HG02981 (cell line): ENCODE measurements at regions not wholly inside any gene's neighbourhood (a gene's known extent, or its start where the extent isn't known, plus 50 kb on each side); places are given as distances from the start of the nearest gene placed in this dataset.

Source experiments
- ATAC-seq: cut with Tn5 transposase; IDR thresholded peaks from one replicate; pipeline ENCODE4 v1.9.1; 2021; ENCODE audit warnings: mild to moderate bottlenecking, moderate library complexity; ENCODE audit not compliant: unreplicated experiment

GRCh38 chr5:73231246-73231778, 58.3 kb downstream of the TMEM174 start:
- no peak for ATAC-seq

DNA sequence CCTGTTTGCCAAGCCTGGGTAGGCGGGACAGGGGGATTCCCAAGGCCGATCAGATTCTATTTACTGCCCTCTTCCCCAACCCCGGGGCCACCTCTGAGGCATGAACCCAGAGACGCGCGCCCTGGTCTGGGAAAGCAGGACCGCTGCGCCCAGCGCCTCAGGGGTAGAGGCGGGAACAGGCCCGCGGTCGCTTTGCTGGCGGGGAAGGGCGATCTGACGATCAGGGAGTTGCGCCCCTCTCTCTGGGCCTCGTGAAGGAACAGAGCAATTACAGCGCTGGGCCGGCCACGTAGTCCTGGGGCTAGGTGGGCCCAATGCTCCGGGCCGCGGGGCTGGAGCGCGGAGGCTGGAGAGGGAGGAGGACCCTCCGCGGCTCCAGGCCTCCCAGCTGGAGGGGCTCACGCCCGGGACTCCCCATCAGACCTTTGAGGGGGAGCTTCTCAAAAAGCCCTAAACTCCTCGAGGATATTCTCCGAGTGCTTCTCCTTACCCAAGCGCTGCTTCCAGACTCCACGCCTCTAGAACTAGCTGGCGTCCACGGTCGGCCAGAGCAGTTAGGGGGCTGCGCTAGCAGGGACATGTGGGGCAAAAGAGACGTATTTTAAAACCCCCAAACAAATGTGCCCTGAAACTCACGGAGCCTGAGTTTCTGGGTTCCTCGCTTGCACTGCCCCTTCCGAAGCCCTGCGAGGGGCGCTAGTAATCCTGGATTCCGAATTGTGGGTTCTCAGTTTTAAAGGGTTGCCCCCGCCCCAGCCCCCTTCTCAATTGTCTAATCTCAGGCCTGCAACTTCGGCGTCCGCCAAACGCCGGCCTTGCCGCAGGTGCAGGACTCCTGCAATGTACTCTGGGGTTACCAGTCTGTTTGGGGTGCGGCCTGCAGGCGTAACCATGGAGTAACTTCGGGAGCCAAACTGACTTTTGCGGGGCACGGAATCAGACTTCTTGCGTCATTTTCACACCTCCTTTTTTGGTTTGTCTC, 57.6 kb downstream of the TMEM174 start:
- no peak for ATAC-seq

GRCh38 chr5:73229271-73229670, 56.3 kb downstream of the TMEM174 start:
- ATAC-seq, result no peak

DNA sequence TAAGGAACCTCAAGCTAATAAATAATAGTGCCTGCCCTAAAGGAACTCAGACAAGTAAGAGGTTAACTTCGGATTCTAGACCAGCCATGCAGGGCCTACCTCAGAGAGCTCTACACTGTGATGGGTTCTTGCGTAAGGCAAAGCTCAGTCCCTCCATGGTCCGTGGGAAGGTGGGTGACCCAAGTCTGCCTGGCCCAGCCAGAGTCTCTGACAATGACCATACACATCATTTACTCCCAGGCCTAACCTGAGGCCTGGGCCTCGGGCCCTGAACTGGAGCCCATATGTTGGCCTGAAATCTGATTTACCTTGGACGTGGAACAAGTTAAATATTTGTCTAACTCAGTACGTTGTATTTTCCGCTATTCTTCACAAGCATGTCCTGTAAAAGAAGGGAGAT, 55.1 kb downstream of the TMEM174 start:
- no peak for ATAC-seq
